ENCODE measurements at regions not wholly inside any gene's neighbourhood (a gene's known extent, or its start where the extent isn't known, plus 50 kb on each side); places are given as distances from the start of the nearest gene placed in this dataset.
"Not testable (repeated sequence)": the region's sequence is repeated elsewhere in the genome, so short reads cannot be mapped to it uniquely, and the experiment has no call there.

GRCh38 chr6:47180633-47181032, 129.1 kb downstream of the TNFRSF21 start:
- intact Hi-C loops (cut with DNase I): no loop called here
- DNase-seq: no peak
- ATAC-seq (ENCODE audit: poor library complexity): no peak

- DNase-seq (no peak), ATAC-seq (ENCODE audit: poor library complexity) (no peak)
- intact Hi-C loops (cut with DNase I): no loop called here
Measured at GRCh38 chr6:47179286-47179685, 130.4 kb downstream of the TNFRSF21 start.

GRCh38 chr6:47175656-47176055, 133.5 kb upstream of the ADGRF1 start:
- intact Hi-C loops (cut with DNase I): no loop called here
- DNase-seq (no peak), ATAC-seq (ENCODE audit: poor library complexity) (peak; percentile 53)

- intact Hi-C loops (cut with DNase I): no loop called here
- no peak for ATAC-seq (ENCODE audit: poor library complexity)
- no peak for DNase-seq
Measured at GRCh38 chr6:47174502-47175023, 132.4 kb upstream of the ADGRF1 start.

- DNase-seq; ATAC-seq (ENCODE audit: poor library complexity); intact Hi-C loops (cut with DNase I): not testable (repeated sequence)
Measured at GRCh38 chr6:47174063-47174462, 131.9 kb upstream of the ADGRF1 start.

GRCh38 chr6:47173145-47173544, 131.0 kb upstream of the ADGRF1 start:
- DNase-seq; ATAC-seq (ENCODE audit: poor library complexity); intact Hi-C loops (cut with DNase I): not testable (repeated sequence)

GRCh38 chr6:47170617-47170947, 128.4 kb upstream of the ADGRF1 start:
- no peak for DNase-seq
- no peak for ATAC-seq (ENCODE audit: poor library complexity)
- intact Hi-C loops (cut with DNase I): no loop called here

GRCh38 chr6:47169785-47170616, 127.9 kb upstream of the ADGRF1 start:
- DNase-seq (no peak), ATAC-seq (ENCODE audit: poor library complexity) (peak; percentile 80)
- intact Hi-C loops (cut with DNase I): no loop called here

GRCh38 chr6:47168180-47168579, 126.0 kb upstream of the ADGRF1 start:
- DNase-seq: peak; percentile 63
- peak; percentile 78 for ATAC-seq (ENCODE audit: poor library complexity)

GRCh38 chr6:47165918-47166317, 123.8 kb upstream of the ADGRF1 start:
- ATAC-seq (ENCODE audit: poor library complexity): no peak
- no peak for DNase-seq
- intact Hi-C loops (cut with DNase I): no loop called here

More at GRCh38 chr6:47168180-47168579, 126.0 kb upstream of the ADGRF1 start:
- intact Hi-C loops (cut with DNase I): no loop called here

GRCh38 chr6:47164877-47165276, 122.7 kb upstream of the ADGRF1 start:
- intact Hi-C loops (cut with DNase I): no loop called here
- no peak for DNase-seq
- ATAC-seq (ENCODE audit: poor library complexity): no peak

- no peak for DNase-seq
- intact Hi-C loops (cut with DNase I): no loop called here
- ATAC-seq (ENCODE audit: poor library complexity): no peak
Measured at GRCh38 chr6:47163536-47163935, 121.4 kb upstream of the ADGRF1 start.

GRCh38 chr6:47162793-47163192, 120.7 kb upstream of the ADGRF1 start:
- DNase-seq (no peak), ATAC-seq (ENCODE audit: poor library complexity) (no peak)
- intact Hi-C loops (cut with DNase I): no loop called here

GRCh38 chr6:47162231-47162630, 120.1 kb upstream of the ADGRF1 start:
- no peak for ATAC-seq (ENCODE audit: poor library complexity)
- DNase-seq: no peak
- intact Hi-C loops (cut with DNase I): no loop called here

GRCh38 chr6:47161176-47161687, 119.1 kb upstream of the ADGRF1 start:
- ATAC-seq (ENCODE audit: poor library complexity) (peak; percentile 41), DNase-seq (no peak)
- intact Hi-C loops (cut with DNase I): no loop called here

- DNase-seq (no peak), ATAC-seq (ENCODE audit: poor library complexity) (no peak)
- intact Hi-C loops (cut with DNase I): no loop called here
Measured at GRCh38 chr6:47160702-47161101, 118.6 kb upstream of the ADGRF1 start.

- DNase-seq: no peak
- intact Hi-C loops (cut with DNase I): no loop called here
- ATAC-seq (ENCODE audit: poor library complexity): no peak
Measured at GRCh38 chr6:47159763-47160162, 117.6 kb upstream of the ADGRF1 start.

- DNase-seq: no peak
- no peak for ATAC-seq (ENCODE audit: poor library complexity)
- intact Hi-C loops (cut with DNase I): no loop called here
Measured at GRCh38 chr6:47157653-47158219, 115.6 kb upstream of the ADGRF1 start.

GRCh38 chr6:47157063-47157462, 114.9 kb upstream of the ADGRF1 start:
- intact Hi-C loops (cut with DNase I): no loop called here
- ATAC-seq (ENCODE audit: poor library complexity) (no peak), DNase-seq (no peak)

GRCh38 chr6:47156196-47156595, 114.1 kb upstream of the ADGRF1 start:
- intact Hi-C loops (cut with DNase I): no loop called here
- ATAC-seq (ENCODE audit: poor library complexity): no peak

More at GRCh38 chr6:47156196-47156595, 114.1 kb upstream of the ADGRF1 start:
- DNase-seq: no peak
